Natural killer cell (primary cell): ENCODE measurements at regions not wholly inside any gene's neighbourhood (a gene's known extent, or its start where the extent isn't known, plus 50 kb on each side); places are given as distances from the start of the nearest gene placed in this dataset.

Source experiments
- ATAC-seq, 3 donors: fragments of 150-1000 bp in 2 of 3; fragments of 200-7000 bp in 1 of 3; cut with Tn5 transposase; 1 replicate in 1 of 3; 2 replicates in 2 of 3; pipeline ENCODE4 v1.10.0; 2021; ENCODE audit warnings: mild to moderate bottlenecking in 2 of 3, moderate library complexity in 2 of 3
- DNase-seq, 2 donors: peaks; one replicate each; pipeline versions ENCODE4 v3.0.0 to v3.0.0-alpha.2; 2013 to 2021; ENCODE audit warnings: mixed read lengths in 1 of 2
- H3K27ac ChIP-seq: one replicate; pipeline ENCODE4 v1.5.1; 2013; ENCODE audit warnings: mild to moderate bottlenecking, low read length
- H3K27me3 ChIP-seq: one replicate; pipeline ENCODE4 v1.6.1; 2013; ENCODE audit warnings: low read length; ENCODE audit not compliant: control insufficient read depth, insufficient read depth
- H3K36me3 ChIP-seq: one replicate; pipeline ENCODE4 v1.6.1; 2013; ENCODE audit warnings: low read length; ENCODE audit not compliant: control insufficient read depth, insufficient read depth
- H3K4me1 ChIP-seq: one replicate; pipeline ENCODE4 v1.6.1; 2013; ENCODE audit warnings: low read length; ENCODE audit not compliant: control insufficient read depth, insufficient read depth
- H3K4me3 ChIP-seq: one replicate; pipeline ENCODE4 v1.5.1; 2013; ENCODE audit warnings: low read length
- H3K9me3 ChIP-seq: one replicate; pipeline ENCODE4 v1.6.1; 2013; ENCODE audit warnings: low read length; ENCODE audit not compliant: control insufficient read depth, insufficient read depth
- H3K27ac Mint-ChIP-seq, 2 donors: one replicate each; pipeline ENCODE4 v1.8.0; 2022; ENCODE audit warnings: mild to moderate bottlenecking in 2 of 2, mixed read lengths in 2 of 2, moderate library complexity in 1 of 2
- H3K27me3 Mint-ChIP-seq, 2 donors: one replicate each; pipeline ENCODE4 v1.8.0; 2022; ENCODE audit warnings: low read depth in 2 of 2, mixed read lengths in 2 of 2
- H3K36me3 Mint-ChIP-seq: one replicate; pipeline ENCODE4 v1.8.0; 2022; ENCODE audit warnings: mixed read lengths
- H3K4me1 Mint-ChIP-seq, 2 donors: one replicate each; pipeline ENCODE4 v1.8.0; 2022; ENCODE audit warnings: mixed read lengths in 2 of 2
- H3K4me3 Mint-ChIP-seq: one replicate; pipeline ENCODE4 v1.8.0; 2022; ENCODE audit warnings: mild to moderate bottlenecking, moderate library complexity, mixed read lengths
- H3K9me3 Mint-ChIP-seq, 2 donors: one replicate each; pipeline ENCODE4 v1.8.0; 2022; ENCODE audit warnings: mixed read lengths in 2 of 2
- CTCF ChIP-seq: fragments of 200-600 bp; IDR thresholded peaks from one replicate; pipeline ENCODE4 v1.8.0; 2022; ENCODE audit warnings: antibody characterized with exemption
- WGBS: methylation state at CpG from one replicate; pipeline ENCODE4 v1.1.7; 2013; ENCODE audit warnings: missing lambda C conversion rate; ENCODE audit not compliant: insufficient coverage; 5-methylcytosine and 5-hydroxymethylcytosine counted together
- intact Hi-C: fragments of 100-400 bp; cut with micrococcal nuclease; formaldehyde crosslinking; loops from one replicate; pipeline ENCODE4 v1.14.2; 2022

GRCh38 chrY:8381425-8381824, 955.8 kb upstream of the TSPY4 start:
- Histone ChIP-seq H3K4me3 (no peak overlapping the region), H3K36me3 (no peaks in the 10 kb centered on the region), H3K9me3 (no peaks in the 10 kb centered on the region), H3K27ac (no peak overlapping the region), H3K27me3 (no peaks in the 10 kb centered on the region), H3K4me1 (no peaks in the 10 kb centered on the region)
- WGBS, result 65% methylated on average over 2 of the region's 4 CpGs
- DNase-seq, result no peak
- no peaks in the 10 kb centered on the region for H3K4me1 Mint-ChIP-seq
- no peak overlapping the region for H3K4me3 Mint-ChIP-seq
- no peaks in the 10 kb centered on the region for H3K9me3 Mint-ChIP-seq
- H3K27ac Mint-ChIP-seq, result no peak overlapping the region
- no peak for TF ChIP-seq CTCF
- H3K27me3 Mint-ChIP-seq, result no peaks in the 10 kb centered on the region
- no peaks in the 10 kb centered on the region for H3K36me3 Mint-ChIP-seq
- intact Hi-C loops, result no loop called here
- no peak for ATAC-seq

GRCh38 chrY:8386053-8386452, 951.2 kb upstream of the TSPY4 start:
- no peaks in the 10 kb centered on the region for H3K4me1 Mint-ChIP-seq
- Histone ChIP-seq H3K27ac (no peak overlapping the region), H3K27me3 (no peaks in the 10 kb centered on the region), H3K4me3 (no peak overlapping the region), H3K36me3 (no peaks in the 10 kb centered on the region), H3K4me1 (no peaks in the 10 kb centered on the region), H3K9me3 (no peaks in the 10 kb centered on the region)
- H3K27ac Mint-ChIP-seq, result no peak overlapping the region
- H3K9me3 Mint-ChIP-seq, result no peaks in the 10 kb centered on the region
- no peak for DNase-seq
- 80% methylated on average over 1 of the region's 1 CpG for WGBS
- H3K4me3 Mint-ChIP-seq, result no peak overlapping the region
- no peak for TF ChIP-seq CTCF
- intact Hi-C loops, result no loop called here
- no peak for ATAC-seq
- H3K36me3 Mint-ChIP-seq, result no peaks in the 10 kb centered on the region
- no peaks in the 10 kb centered on the region for H3K27me3 Mint-ChIP-seq

GRCh38 chrY:8388512-8388911, 948.8 kb upstream of the TSPY4 start:
- no peaks in the 10 kb centered on the region for H3K27me3 Mint-ChIP-seq
- H3K4me1 ChIP-seq, result no peaks in the 10 kb centered on the region
- ATAC-seq (no peak), DNase-seq (no peak)
- no peaks in the 10 kb centered on the region for H3K36me3 Mint-ChIP-seq
- H3K27me3 ChIP-seq, result no peaks in the 10 kb centered on the region
- no peaks in the 10 kb centered on the region for H3K36me3 ChIP-seq
- H3K9me3 ChIP-seq, result no peaks in the 10 kb centered on the region
- H3K27ac ChIP-seq, result no peak overlapping the region
- intact Hi-C loops, result no loop called here
- no peak overlapping the region for H3K4me3 Mint-ChIP-seq
- H3K4me3 ChIP-seq, result no peak overlapping the region
- H3K4me1 Mint-ChIP-seq, result no peaks in the 10 kb centered on the region
- H3K9me3 Mint-ChIP-seq, result no peaks in the 10 kb centered on the region
- no peak overlapping the region for H3K27ac Mint-ChIP-seq
- TF ChIP-seq CTCF, result no peak

GRCh38 chrY:8390310-8390709, 947.0 kb upstream of the TSPY4 start:
- ATAC-seq (no peak), DNase-seq (no peak)
- no peaks in the 10 kb centered on the region for H3K9me3 ChIP-seq
- H3K4me1 ChIP-seq, result no peaks in the 10 kb centered on the region
- no peaks in the 10 kb centered on the region for H3K27me3 ChIP-seq
- no peaks in the 10 kb centered on the region for H3K4me1 Mint-ChIP-seq
- no peak overlapping the region for H3K27ac ChIP-seq
- no peaks in the 10 kb centered on the region for H3K9me3 Mint-ChIP-seq
- no peaks in the 10 kb centered on the region for H3K27me3 Mint-ChIP-seq
- no peak overlapping the region for H3K4me3 ChIP-seq
- no peak for TF ChIP-seq CTCF
- H3K36me3 ChIP-seq, result no peaks in the 10 kb centered on the region
- intact Hi-C loops, result no loop called here
- WGBS, result 83% methylated on average over 1 of the region's 1 CpG
- H3K4me3 Mint-ChIP-seq, result no peak overlapping the region
- H3K36me3 Mint-ChIP-seq, result no peaks in the 10 kb centered on the region
- no peak overlapping the region for H3K27ac Mint-ChIP-seq
